ENCODE measurements at regions not wholly inside any gene's neighbourhood (a gene's known extent, or its start where the extent isn't known, plus 50 kb on each side); places are given as distances from the start of the nearest gene placed in this dataset.

DNA sequence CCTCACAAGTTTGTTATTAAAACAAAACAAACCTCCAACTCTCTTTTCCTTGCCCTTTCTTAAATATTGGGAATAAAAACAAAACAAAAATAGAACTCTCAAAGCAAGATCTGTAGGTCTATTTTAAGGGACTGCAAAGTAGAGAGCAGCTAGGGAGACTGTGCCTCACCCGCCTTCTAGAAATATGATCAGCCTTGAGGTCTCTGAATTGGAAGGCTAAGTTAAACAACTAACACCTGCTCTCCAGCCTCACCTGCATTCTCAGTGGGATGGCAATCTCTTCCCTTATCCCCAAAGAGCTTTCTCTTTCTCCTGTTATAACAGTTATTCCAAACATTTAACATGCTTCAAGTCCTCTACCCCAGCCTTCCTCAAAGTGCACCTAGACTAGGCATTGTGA, 75.5 kb upstream of the TNR start:
- TF ChIP-seq FOXM1 (IDR thresholded peaks at IDR 0.05; ENCODE audit: borderline replicate concordance, low read depth) (no peak), EP300 (IDR thresholded peaks at IDR 0.05; ENCODE audit: borderline replicate concordance) (no peak), RAD21 (IDR thresholded peaks at IDR 0.05; ENCODE audit: low read depth) (no peak), ZBTB7A (IDR thresholded peaks at IDR 0.05; ENCODE audit: low read depth) (no peak), EGR1 (IDR thresholded peaks at IDR 0.05) (no peak), NFIC (IDR thresholded peaks at IDR 0.05) (no peak), YY1 (IDR thresholded peaks at IDR 0.05; ENCODE audit: low read depth) (no peak), TEAD4 (IDR thresholded peaks at IDR 0.05) (no peak), TAF1 (IDR thresholded peaks at IDR 0.05; ENCODE audit: low read depth) (no peak), CREB1 (IDR thresholded peaks at IDR 0.05; ENCODE audit: low read depth) (no peak), TCF12 (IDR thresholded peaks at IDR 0.05; ENCODE audit: low read depth) (no peak), CEBPB (IDR thresholded peaks at IDR 0.05) (no peak)
- TF ChIP-seq, protein P1, sequence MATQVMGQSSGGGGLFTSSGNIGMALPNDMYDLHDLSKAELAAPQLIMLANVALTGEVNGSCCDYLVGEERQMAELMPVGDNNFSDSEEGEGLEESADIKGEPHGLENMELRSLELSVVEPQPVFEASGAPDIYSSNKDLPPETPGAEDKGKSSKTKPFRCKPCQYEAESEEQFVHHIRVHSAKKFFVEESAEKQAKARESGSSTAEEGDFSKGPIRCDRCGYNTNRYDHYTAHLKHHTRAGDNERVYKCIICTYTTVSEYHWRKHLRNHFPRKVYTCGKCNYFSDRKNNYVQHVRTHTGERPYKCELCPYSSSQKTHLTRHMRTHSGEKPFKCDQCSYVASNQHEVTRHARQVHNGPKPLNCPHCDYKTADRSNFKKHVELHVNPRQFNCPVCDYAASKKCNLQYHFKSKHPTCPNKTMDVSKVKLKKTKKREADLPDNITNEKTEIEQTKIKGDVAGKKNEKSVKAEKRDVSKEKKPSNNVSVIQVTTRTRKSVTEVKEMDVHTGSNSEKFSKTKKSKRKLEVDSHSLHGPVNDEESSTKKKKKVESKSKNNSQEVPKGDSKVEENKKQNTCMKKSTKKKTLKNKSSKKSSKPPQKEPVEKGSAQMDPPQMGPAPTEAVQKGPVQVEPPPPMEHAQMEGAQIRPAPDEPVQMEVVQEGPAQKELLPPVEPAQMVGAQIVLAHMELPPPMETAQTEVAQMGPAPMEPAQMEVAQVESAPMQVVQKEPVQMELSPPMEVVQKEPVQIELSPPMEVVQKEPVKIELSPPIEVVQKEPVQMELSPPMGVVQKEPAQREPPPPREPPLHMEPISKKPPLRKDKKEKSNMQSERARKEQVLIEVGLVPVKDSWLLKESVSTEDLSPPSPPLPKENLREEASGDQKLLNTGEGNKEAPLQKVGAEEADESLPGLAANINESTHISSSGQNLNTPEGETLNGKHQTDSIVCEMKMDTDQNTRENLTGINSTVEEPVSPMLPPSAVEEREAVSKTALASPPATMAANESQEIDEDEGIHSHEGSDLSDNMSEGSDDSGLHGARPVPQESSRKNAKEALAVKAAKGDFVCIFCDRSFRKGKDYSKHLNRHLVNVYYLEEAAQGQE (IDR thresholded peaks at IDR 0.05; ENCODE audit: low read depth), result no peak
- TF ChIP-seq, protein P2, sequence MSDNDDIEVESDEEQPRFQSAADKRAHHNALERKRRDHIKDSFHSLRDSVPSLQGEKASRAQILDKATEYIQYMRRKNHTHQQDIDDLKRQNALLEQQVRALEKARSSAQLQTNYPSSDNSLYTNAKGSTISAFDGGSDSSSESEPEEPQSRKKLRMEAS (IDR thresholded peaks at IDR 0.05), result no peak
- TF ChIP-seq, protein P3, sequence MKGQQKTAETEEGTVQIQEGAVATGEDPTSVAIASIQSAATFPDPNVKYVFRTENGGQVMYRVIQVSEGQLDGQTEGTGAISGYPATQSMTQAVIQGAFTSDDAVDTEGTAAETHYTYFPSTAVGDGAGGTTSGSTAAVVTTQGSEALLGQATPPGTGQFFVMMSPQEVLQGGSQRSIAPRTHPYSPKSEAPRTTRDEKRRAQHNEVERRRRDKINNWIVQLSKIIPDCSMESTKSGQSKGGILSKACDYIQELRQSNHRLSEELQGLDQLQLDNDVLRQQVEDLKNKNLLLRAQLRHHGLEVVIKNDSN (IDR thresholded peaks at IDR 0.05), result no peak

DNA sequence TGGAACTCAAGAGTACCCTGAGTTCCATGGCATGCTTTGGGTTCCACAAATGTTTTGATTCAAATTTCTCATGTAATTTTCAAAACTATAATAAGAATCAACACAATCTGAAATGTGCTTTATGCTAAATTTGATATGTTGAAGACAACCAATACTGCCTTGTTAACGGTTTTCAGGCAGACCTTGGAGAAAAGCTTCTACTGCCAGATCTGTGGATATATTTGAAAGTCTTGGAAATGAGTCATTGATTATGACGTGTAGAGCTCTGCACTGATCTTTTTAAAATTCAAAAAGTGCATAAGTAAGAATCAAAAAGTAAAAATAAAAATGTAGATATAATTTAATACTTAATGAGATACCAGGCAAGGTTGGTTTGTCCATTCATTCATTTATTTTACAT, 74.0 kb upstream of the TNR start:
- TF ChIP-seq TAF1 (IDR thresholded peaks at IDR 0.05; ENCODE audit: low read depth), result no peak
- TF ChIP-seq ZBTB7A (IDR thresholded peaks at IDR 0.05; ENCODE audit: low read depth), result no peak
- no peak for TF ChIP-seq FOXM1 (IDR thresholded peaks at IDR 0.05; ENCODE audit: borderline replicate concordance, low read depth)

DNA sequence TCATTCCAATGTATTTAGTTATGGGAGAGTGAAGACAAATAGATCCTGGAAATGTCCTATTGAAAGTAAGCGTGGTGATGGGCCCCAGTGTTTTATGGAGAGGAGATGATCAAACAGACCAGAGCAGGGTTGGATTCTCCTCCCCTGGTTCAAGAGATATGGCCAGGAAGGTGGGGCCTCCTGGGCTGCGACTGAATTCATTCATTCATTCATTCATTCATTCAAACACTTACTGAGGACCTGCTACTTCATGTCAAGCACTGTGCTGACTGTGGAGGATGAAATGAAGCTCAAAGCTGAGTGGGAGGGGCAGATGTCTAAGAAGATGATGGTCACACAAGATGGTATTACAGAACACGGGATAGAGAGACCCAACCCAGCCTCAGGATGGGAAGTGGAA, 71.5 kb upstream of the TNR start:
- no peak for TF ChIP-seq YY1 (IDR thresholded peaks at IDR 0.05; ENCODE audit: low read depth)
- no peak for TF ChIP-seq NFIC (IDR thresholded peaks at IDR 0.05)
- TF ChIP-seq EP300 (IDR thresholded peaks at IDR 0.05; ENCODE audit: borderline replicate concordance), result no peak
- TF ChIP-seq FOXM1 (IDR thresholded peaks at IDR 0.05; ENCODE audit: borderline replicate concordance, low read depth), result no peak
- no peak for TF ChIP-seq EGR1 (IDR thresholded peaks at IDR 0.05)
- TF ChIP-seq, protein P2 (IDR thresholded peaks at IDR 0.05), result no peak
- TF ChIP-seq RAD21 (IDR thresholded peaks at IDR 0.05; ENCODE audit: low read depth), result no peak
- TF ChIP-seq, protein P1 (IDR thresholded peaks at IDR 0.05; ENCODE audit: low read depth), result no peak

DNA sequence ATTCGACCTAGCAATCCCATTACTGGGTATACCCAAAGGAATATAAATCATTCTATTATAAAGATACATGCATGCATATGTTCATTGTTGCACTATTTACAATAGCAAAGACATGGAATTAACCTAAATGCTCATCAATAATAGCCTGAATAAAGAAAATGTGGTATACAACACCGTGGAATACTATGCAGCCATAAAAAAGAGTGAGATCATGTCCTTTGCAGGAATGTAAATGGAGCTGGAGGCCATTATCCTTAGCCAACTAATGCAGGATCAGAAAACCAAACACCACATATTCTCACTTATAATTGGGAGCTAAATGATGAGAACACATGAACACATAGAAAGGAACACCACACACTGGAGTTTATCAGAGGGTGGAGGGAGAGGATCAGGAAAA, 69.5 kb upstream of the TNR start:
- TF ChIP-seq EGR1 (IDR thresholded peaks at IDR 0.05), result no peak
- TF ChIP-seq, protein P3 (IDR thresholded peaks at IDR 0.05), result no peak
- TF ChIP-seq CREB1 (IDR thresholded peaks at IDR 0.05; ENCODE audit: low read depth), result no peak

DNA sequence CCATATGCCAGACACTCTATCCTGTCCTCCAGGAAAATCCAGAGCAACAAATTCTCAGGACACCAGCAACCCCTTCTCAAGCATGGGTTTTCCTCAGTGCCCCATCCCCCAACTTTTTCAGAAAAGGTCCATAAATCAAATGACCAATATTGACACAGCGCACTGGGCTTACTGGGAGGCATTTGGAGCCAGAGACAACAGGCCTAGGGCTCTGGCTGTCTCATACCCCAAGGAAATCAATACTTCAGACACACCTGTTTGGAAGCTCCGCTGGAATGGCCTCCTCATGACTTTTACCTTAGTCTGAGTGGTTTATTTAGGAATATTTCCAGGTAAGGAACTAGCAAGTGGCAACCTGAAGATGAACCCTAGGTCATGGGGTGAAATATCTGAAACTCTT, 66.9 kb upstream of the TNR start:
- TF ChIP-seq, protein P1 (IDR thresholded peaks at IDR 0.05; ENCODE audit: low read depth), result no peak
- TF ChIP-seq, protein P2 (IDR thresholded peaks at IDR 0.05), result no peak
- TF ChIP-seq ZBTB7A (IDR thresholded peaks at IDR 0.05; ENCODE audit: low read depth) (no peak), EGR1 (IDR thresholded peaks at IDR 0.05) (no peak), NFIC (IDR thresholded peaks at IDR 0.05) (no peak), TEAD4 (IDR thresholded peaks at IDR 0.05) (no peak), CEBPB (IDR thresholded peaks at IDR 0.05) (no peak), EP300 (IDR thresholded peaks at IDR 0.05; ENCODE audit: borderline replicate concordance) (no peak), TCF12 (IDR thresholded peaks at IDR 0.05; ENCODE audit: low read depth) (no peak), FOXM1 (IDR thresholded peaks at IDR 0.05; ENCODE audit: borderline replicate concordance, low read depth) (no peak), CREB1 (IDR thresholded peaks at IDR 0.05; ENCODE audit: low read depth) (no peak), RAD21 (IDR thresholded peaks at IDR 0.05; ENCODE audit: low read depth) (no peak), TAF1 (IDR thresholded peaks at IDR 0.05; ENCODE audit: low read depth) (no peak)

Data from Ishikawa (cell line).